ENCODE measurements at regions not wholly inside any gene's neighbourhood (a gene's known extent, or its start where the extent isn't known, plus 50 kb on each side); places are given as distances from the start of the nearest gene placed in this dataset.
"Not testable (repeated sequence)": the region's sequence is repeated elsewhere in the genome, so short reads cannot be mapped to it uniquely, and the experiment has no call there.

GRCh38 chr17:22044706-22045246 is 352.5 kb downstream of the KCNJ18 start:
- DNase-seq (ENCODE audit: low spot score) = not testable (repeated sequence)

GRCh38 chr17:22047521-22047920 is 355.2 kb downstream of the KCNJ18 start:
- not testable (repeated sequence) for DNase-seq (ENCODE audit: low spot score)

GRCh38 chr17:22048226-22048625 is 355.9 kb downstream of the KCNJ18 start:
- not testable (repeated sequence) for DNase-seq (ENCODE audit: low spot score)

GRCh38 chr17:22050766-22051165 is 358.4 kb downstream of the KCNJ18 start:
- peak; percentile 56 for DNase-seq (ENCODE audit: low spot score)

GRCh38 chr17:22052715-22053114 is 360.4 kb downstream of the KCNJ18 start:
- DNase-seq (ENCODE audit: low spot score) = not testable (repeated sequence)

DNA sequence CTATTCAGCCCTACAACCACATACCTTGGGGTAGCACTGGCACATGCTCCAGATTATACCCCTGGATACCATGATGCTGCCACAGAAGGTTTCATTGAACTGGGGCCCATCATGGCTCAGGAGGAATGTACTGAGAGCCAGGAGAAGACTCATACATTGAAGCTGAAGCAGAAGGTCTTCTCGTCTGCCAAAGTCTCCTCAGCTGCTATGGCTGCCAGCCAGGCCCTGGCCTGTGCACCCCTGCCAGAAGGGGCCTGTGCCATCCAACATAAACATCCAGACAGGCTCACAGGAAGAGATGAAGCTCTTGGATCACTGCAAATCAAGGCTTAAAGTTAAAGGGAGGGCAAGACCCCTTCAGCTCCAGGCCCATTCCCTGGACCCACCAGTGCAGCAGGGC is 364.2 kb downstream of the KCNJ18 start:
- not testable (repeated sequence) for DNase-seq (ENCODE audit: low spot score)

DNA sequence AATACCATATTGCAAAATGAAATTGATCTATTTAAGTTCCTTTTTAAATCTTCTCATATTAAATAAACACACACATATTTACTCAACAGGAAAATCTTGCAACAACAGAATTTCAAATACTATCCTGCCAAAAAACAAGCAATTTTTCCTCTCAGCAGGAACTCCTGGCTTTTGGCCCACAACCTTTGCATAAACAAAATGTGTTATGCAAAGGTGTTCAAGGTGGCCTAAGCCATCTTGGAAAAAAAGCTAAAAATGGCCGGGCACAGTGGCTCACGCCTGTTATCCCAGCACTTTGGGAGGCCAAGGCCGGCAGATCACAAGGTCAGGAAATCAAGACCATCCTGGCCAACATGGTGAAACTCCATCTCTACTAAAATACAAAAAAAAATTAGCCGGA is 383.6 kb downstream of the KCNJ18 start:
- not testable (repeated sequence) for DNase-seq (ENCODE audit: low spot score)

DNA sequence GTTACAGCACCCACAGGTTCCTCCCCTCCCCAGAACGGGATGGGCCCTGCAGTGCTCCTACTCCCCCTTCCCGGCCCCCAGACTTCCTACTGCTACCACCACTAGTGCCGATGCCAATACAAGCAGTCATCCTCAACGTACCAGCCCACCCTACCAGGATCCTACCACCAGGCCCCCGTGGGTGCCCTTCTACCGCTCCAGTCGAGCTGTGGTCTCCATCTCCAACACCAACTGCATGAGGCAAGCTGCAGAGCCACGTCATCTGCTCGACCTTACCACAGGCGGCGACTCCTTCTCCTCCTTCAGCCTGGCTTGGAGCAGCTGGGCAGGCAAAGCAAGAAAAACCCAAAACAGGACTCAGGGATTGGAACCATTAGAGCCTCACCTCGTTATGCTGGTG is 396.3 kb downstream of the KCNJ18 start:
- not testable (repeated sequence) for DNase-seq (ENCODE audit: low spot score)

DNA sequence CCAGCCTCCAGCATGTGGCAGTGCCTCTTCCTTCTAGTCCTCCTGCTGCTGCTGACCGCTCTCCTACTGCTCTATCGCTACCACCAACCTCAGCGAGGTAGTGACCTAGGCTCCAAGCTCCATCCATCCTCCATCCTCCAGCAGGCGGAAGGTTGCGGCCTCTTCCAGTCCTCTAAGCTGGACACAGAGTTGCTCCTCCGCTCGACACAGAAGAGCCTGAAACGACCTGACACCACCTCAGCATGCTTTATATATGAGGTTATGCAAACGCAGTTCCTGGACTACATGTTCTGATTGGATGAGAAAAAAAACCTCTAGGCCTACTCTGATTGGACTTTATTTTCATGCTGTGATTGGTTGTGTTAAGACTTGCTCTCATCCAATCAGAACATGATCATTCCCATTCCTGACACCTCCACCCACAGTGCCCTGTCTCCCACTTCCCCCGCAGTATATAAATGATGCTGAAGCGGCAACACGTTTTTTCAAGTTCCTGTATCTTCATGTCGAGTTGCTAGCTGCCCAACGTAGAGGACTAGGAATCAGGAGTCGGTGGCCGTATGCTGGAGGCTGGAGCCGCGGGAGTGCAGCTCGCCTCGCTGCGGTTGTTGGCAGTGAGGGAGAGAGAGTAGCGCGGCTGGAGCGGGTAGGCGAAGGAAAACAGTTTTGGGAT is 398.1 kb downstream of the KCNJ18 start:
- DNase-seq (ENCODE audit: low spot score) = no peak

- DNase-seq (ENCODE audit: low spot score) = not testable (repeated sequence)
Observed at GRCh38 chr17:22091041-22091679, 398.8 kb downstream of the KCNJ18 start.

- not testable (repeated sequence) for DNase-seq (ENCODE audit: low spot score)
Observed at GRCh38 chr17:22091840-22092239, 399.5 kb downstream of the KCNJ18 start.

- not testable (repeated sequence) for DNase-seq (ENCODE audit: low spot score)
Observed at GRCh38 chr17:22095414-22095813, 403.1 kb downstream of the KCNJ18 start.

- DNase-seq (ENCODE audit: low spot score) = not testable (repeated sequence)
Observed at GRCh38 chr17:22099633-22100032, 407.3 kb downstream of the KCNJ18 start.

GRCh38 chr17:22102177-22102576 is 409.9 kb downstream of the KCNJ18 start:
- DNase-seq (ENCODE audit: low spot score) = no peak

- not testable (repeated sequence) for DNase-seq (ENCODE audit: low spot score)
Observed at GRCh38 chr17:22116720-22117119, 424.4 kb downstream of the KCNJ18 start.

GRCh38 chr17:22117401-22117800 is 425.1 kb downstream of the KCNJ18 start:
- DNase-seq (ENCODE audit: low spot score) = not testable (repeated sequence)

GRCh38 chr17:22119016-22119415 is 426.7 kb downstream of the KCNJ18 start:
- DNase-seq (ENCODE audit: low spot score) = not testable (repeated sequence)

GRCh38 chr17:22119751-22120150 is 427.4 kb downstream of the KCNJ18 start:
- DNase-seq (ENCODE audit: low spot score) = not testable (repeated sequence)

DNA sequence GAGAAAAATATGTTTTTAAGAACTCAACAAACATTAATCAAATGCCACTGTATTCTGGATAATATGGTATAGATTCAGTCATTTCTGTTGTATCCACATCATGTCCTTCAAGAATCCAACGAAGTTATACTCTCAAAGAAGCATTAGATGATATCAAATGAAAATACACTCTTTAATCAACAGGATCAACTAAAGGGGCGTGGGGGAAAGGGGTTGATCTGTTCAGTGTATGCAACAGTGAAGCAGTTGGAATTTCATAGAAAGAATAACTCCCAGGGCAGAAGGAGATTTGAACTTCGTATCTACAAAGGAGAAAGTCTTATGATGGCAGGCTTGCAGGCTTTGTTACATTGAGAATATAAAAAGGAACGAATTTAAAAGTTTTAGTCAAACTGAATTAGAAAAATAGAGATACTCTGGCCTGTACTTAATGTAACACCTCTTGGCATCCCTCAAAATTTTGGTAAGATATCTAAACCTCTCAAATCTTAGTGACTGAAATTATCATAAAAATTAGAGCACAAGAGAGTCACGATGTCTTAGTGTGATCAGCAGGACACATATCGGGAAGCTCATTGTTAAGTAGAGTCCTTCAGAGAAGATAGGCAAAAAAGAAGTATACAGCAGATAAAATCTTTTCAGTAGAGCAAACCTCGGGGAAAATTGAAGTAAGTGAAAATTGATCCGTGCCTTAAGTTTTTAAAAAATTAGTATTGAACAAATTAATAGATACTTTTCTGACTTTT is 431.4 kb downstream of the KCNJ18 start:
- no peak for DNase-seq (ENCODE audit: low spot score)

GRCh38 chr17:22128171-22128570 is 435.8 kb downstream of the KCNJ18 start:
- DNase-seq (ENCODE audit: low spot score) = no peak

DNA sequence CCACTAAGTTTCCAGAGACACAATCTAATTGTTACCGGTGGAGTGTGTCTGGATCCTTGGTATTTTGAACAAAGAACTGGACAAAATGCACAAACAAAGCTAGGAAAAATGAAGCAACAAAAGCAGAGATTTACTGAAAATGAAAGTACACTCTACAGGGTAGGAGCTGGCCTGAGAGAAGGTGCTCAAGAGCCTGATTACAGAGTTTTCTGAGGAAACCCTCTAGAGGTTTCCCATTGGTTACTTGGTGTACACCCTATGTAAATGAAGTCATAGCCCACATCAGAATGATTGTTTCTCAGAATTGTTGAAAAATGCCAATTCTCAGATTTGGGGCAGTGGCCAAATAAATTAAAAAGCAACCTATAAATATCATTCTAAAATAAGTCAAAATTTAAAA is 436.4 kb downstream of the KCNJ18 start:
- no peak for DNase-seq (ENCODE audit: low spot score)

DNA sequence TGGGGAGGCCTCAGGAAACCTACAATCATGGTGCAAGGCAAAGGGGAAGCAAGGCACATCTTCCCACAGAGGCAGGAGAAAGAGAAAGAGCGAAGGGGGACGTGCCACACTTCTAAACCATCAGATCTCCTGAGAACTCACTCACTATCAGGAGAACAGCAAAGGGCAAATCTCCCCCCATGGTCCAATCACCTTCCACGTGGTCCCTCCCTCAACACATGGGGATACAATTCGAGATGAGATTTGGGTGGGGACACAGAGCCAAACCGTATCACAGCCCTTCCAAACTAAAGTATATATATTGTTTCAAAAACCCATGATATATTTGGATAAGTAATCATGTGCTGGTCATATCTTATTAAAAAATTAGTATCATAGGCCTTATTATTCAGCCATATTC is 437.6 kb downstream of the KCNJ18 start:
- DNase-seq (ENCODE audit: low spot score) = not testable (repeated sequence)
